Esophagus muscularis mucosa (tissue), 3 donors: ENCODE measurements at regions not wholly inside any gene's neighbourhood (a gene's known extent, or its start where the extent isn't known, plus 50 kb on each side); places are given as distances from the start of the nearest gene placed in this dataset.

ENCODE experiments used
- CTCF ChIP-seq, 3 experiments: fragments of 200-600 bp in 2 of 3; fragments of 450-650 bp in 1 of 3; sonication (generic) in 2 of 3; IDR thresholded peaks; one replicate each; pipeline ENCODE4 v1.5.1; 2017 to 2019; ENCODE audit warnings: antibody characterized with exemption in 3 of 3, mild to moderate bottlenecking in 2 of 3, moderate library complexity in 1 of 3
- POLR2AphosphoS5 ChIP-seq, 2 donors: sonication (generic); formaldehyde crosslinking; IDR thresholded peaks; one replicate each; pipeline ENCODE4 v1.6.1; 2017; ENCODE audit warnings: antibody characterized with exemption in 2 of 2

- no peak for TF ChIP-seq POLR2AphosphoS5 (IDR thresholded peaks at IDR 0.05)
- no peak for TF ChIP-seq CTCF (IDR thresholded peaks at IDR 0.05)
These were observed 591.5 kb upstream of the PITX2 start for GRCh38 chr4:111214371-111214770.
